Ovary (tissue), 7 donors: ENCODE measurements at regions not wholly inside any gene's neighbourhood (a gene's known extent, or its start where the extent isn't known, plus 50 kb on each side); places are given as distances from the start of the nearest gene placed in this dataset.
A peak's percentile ranks its signal among the peaks of the same experiment; 100 is the strongest.
"Not testable (repeated sequence)": the region's sequence is repeated elsewhere in the genome, so short reads cannot be mapped to it uniquely, and the experiment has no call there.

ENCODE experiments used
- DNase-seq, 5 donors: peaks; one replicate each; pipeline ENCODE4 v3.0.0-alpha.2; 2019 to 2020
- H3K27ac ChIP-seq, 2 donors: fragments of 200-600 bp; one replicate each; pipeline versions ENCODE4 v1.5.1 to v1.8.0; 2019 to 2022
- H3K27me3 ChIP-seq: fragments of 200-600 bp; one replicate; pipeline ENCODE4 v1.8.0; 2022
- H3K36me3 ChIP-seq: fragments of 200-600 bp; sonication (generic); one replicate; pipeline ENCODE4 v1.5.1; 2019
- H3K4me1 ChIP-seq: one replicate; pipeline ENCODE4 v1.8.1; 2013; ENCODE audit warnings: mild to moderate bottlenecking, moderate library complexity; ENCODE audit not compliant: insufficient read depth
- H3K4me3 ChIP-seq: fragments of 200-600 bp; sonication (generic); one replicate; pipeline ENCODE4 v1.5.1; 2017
- H3K9me3 ChIP-seq, 2 donors: fragments of 200-600 bp in 1 of 2; sonication (generic) in 1 of 2; one replicate each; pipeline versions ENCODE4 v1.5.1 to v1.8.1; 2013 to 2019; ENCODE audit warnings: mild to moderate bottlenecking in 1 of 2, moderate library complexity in 1 of 2
- EP300 ChIP-seq: sonication (generic); formaldehyde crosslinking; IDR thresholded peaks from one replicate; pipeline ENCODE4 v1.6.1; 2017; ENCODE audit warnings: antibody characterized with exemption
- POLR2A ChIP-seq: fragments of 450-650 bp; IDR thresholded peaks from one replicate; pipeline ENCODE4 v1.6.1; 2017; ENCODE audit warnings: antibody characterized with exemption, mild to moderate bottlenecking, moderate library complexity
- WGBS, 3 donors: extraction: QIAGEN DNeasy Blood & Tissue Kit in 1 of 3; methylation state at CpG; one replicate each; pipeline versions ENCODE4 v1.1.5 to v1.1.7; 2013 to 2017; 5-methylcytosine and 5-hydroxymethylcytosine counted together
- intact Hi-C, 4 donors: fragments of 100-400 bp; cut with DNase I; formaldehyde crosslinking; loops; one replicate each; pipeline versions ENCODE4 v1.11.0 to v1.15.1; 2022 to 2023
- TF ChIP-seq, protein P1 (sequence below), 3 donors: fragments of 450-650 bp in 2 of 3; fragments of 200-600 bp in 1 of 3; IDR thresholded peaks; one replicate each; pipeline versions ENCODE4 v1.5.1 to v1.8.0; 2016 to 2022; ENCODE audit warnings: antibody characterized with exemption in 3 of 3, mild to moderate bottlenecking in 1 of 3
- donor health status: DM: no; HTN: no; CAD: no; lungs with moderate emphysema.
- donor health status: DM: no; HTN: no; CAD: no.
- donor health status: Bipolar disorder and iron deficiency.
- donor health status: DM: no; HTN: no; CAD: no.
- donor health status: DM: yes; HTN: yes; CAD: no.

DNA sequence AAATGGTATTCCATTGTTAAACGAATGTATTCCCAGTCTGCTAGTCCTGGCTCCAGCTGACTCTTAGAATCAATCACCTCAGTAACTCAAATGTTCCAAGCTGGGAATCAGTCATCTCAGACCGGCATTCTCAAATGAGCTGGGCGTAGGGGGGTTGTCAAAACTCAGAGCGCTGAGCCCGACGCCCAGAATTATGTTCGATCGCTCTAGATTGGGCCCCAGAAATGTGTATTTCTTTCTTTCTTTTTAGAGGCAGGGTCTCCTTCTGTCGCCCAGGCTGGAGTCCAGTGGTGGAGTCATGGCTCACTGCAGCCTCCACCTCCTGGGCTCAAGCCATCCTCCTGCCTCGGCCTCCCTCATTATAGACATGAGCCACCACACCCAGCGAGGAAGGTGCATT, 99.3 kb upstream of the IGF1R start:
- intact Hi-C loops = loop anchor here in 1 of 4 donors (2.0 kb wide), 1 partner anchor 24 kb away; no protein-coding TSS in a partner anchor

GRCh38 chr15:98549741-98550140, 98.6 kb upstream of the IGF1R start:
- no peak for TF ChIP-seq POLR2A
- TF ChIP-seq, protein P1, sequence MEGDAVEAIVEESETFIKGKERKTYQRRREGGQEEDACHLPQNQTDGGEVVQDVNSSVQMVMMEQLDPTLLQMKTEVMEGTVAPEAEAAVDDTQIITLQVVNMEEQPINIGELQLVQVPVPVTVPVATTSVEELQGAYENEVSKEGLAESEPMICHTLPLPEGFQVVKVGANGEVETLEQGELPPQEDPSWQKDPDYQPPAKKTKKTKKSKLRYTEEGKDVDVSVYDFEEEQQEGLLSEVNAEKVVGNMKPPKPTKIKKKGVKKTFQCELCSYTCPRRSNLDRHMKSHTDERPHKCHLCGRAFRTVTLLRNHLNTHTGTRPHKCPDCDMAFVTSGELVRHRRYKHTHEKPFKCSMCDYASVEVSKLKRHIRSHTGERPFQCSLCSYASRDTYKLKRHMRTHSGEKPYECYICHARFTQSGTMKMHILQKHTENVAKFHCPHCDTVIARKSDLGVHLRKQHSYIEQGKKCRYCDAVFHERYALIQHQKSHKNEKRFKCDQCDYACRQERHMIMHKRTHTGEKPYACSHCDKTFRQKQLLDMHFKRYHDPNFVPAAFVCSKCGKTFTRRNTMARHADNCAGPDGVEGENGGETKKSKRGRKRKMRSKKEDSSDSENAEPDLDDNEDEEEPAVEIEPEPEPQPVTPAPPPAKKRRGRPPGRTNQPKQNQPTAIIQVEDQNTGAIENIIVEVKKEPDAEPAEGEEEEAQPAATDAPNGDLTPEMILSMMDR (IDR thresholded peaks at IDR 0.05) = no peak
- 93 to 98% (median 95%) methylated on average over 8 to 26 of the region's 26 CpGs for WGBS, 3 donors
- Histone ChIP-seq H3K27ac (no peak overlapping the region), H3K4me1 (no peaks in the 10 kb centered on the region), H3K9me3 (no peaks in the 10 kb centered on the region), H3K27me3 (no peaks in the 10 kb centered on the region), H3K4me3 (no peak overlapping the region), H3K36me3 (no peaks in the 10 kb centered on the region)
- DNase-seq = peak in 1 of 5 donors; percentile 28
- intact Hi-C loops = loop anchor here in 1 of 4 donors (2.0 kb wide), 1 partner anchor 25 kb away; no protein-coding TSS in a partner anchor

More for the DNA sequence above, 99.3 kb upstream of the IGF1R start:
- H3K36me3 ChIP-seq = no peaks in the 10 kb centered on the region
- H3K4me3 ChIP-seq = peak overlapping the region; percentile 52
- 46 to 57% (median 53%) methylated on average over 11 of the region's 11 CpGs for WGBS, 3 donors
- peak overlapping the region in 1 of 2 donors; percentile 40 for H3K27ac ChIP-seq
- no peaks in the 10 kb centered on the region for H3K4me1 ChIP-seq
- DNase-seq = no peak
- no peaks in the 10 kb centered on the region for H3K27me3 ChIP-seq
- no peaks in the 10 kb centered on the region for H3K9me3 ChIP-seq
- TF ChIP-seq, protein P1 (IDR thresholded peaks at IDR 0.05) = no peak
- TF ChIP-seq POLR2A (no peak), EP300 (no peak)

DNA sequence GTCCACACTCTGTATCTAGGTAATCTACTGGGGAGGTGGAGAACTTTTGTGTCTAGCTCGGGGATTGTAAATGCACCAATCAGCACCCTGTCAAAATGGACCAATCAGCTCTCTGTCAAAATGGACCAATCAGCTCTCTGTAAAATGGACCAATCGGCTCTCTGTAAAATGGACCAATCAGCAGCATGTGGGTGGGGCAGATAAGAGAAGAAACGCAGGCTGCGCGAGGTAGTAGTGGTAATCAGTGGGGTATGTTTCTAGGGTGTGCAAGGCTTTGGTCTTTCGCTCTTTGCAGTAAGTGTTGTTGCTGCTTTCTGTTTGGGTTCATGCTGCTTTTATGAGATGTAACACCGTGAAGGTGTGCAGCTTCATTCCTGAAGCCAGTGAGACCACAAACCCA, 98.0 kb upstream of the IGF1R start:
- H3K27ac ChIP-seq, H3K9me3 ChIP-seq, H3K4me3 ChIP-seq, H3K36me3 ChIP-seq, H3K27me3 ChIP-seq, DNase-seq, H3K4me1 ChIP-seq, intact Hi-C loops: not testable (repeated sequence)
- WGBS, 3 donors = 85 to 93% (median 92%) methylated on average over 7 of the region's 7 CpGs

GRCh38 chr15:98551936-98552562, 96.3 kb upstream of the IGF1R start:
- Histone ChIP-seq H3K4me1 (no peaks in the 10 kb centered on the region), H3K27me3 (no peaks in the 10 kb centered on the region), H3K9me3 (no peaks in the 10 kb centered on the region), H3K4me3 (no peak overlapping the region), H3K36me3 (no peaks in the 10 kb centered on the region), H3K27ac (no peak overlapping the region)
- intact Hi-C loops = no loop called here
- no peak for DNase-seq
- 74 to 82% (median 78%) methylated on average over 11 of the region's 11 CpGs for WGBS, 3 donors
- TF ChIP-seq POLR2A (no peak), EP300 (no peak)
- TF ChIP-seq, protein P1 (IDR thresholded peaks at IDR 0.05) = no peak
